Left lung (tissue), 4 donors: ENCODE measurements at regions not wholly inside any gene's neighbourhood (a gene's known extent, or its start where the extent isn't known, plus 50 kb on each side); places are given as distances from the start of the nearest gene placed in this dataset.

Source experiments
- ATAC-seq: fragments of 200-7000 bp; cut with Tn5 transposase; one replicate; pipeline ENCODE4 v1.9.1; 2020; ENCODE audit warnings: moderate library complexity
- DNase-seq, 4 donors: peaks; one replicate each; pipeline ENCODE4 v3.0.0-alpha.2; 2013 to 2020
- H3K27ac ChIP-seq, 2 donors: fragments of 200-600 bp; sonication (generic) in 1 of 2; one replicate each; pipeline versions ENCODE4 v1.5.0 to v1.8.0; 2020 to 2021
- H3K27me3 ChIP-seq, 2 donors: fragments of 200-600 bp; sonication (generic) in 1 of 2; one replicate each; pipeline versions ENCODE4 v1.5.0 to v1.8.0; 2020 to 2021
- H3K36me3 ChIP-seq, 2 donors: fragments of 200-600 bp; sonication (generic) in 1 of 2; one replicate each; pipeline versions ENCODE4 v1.5.0 to v1.8.0; 2020 to 2021
- H3K4me1 ChIP-seq, 2 donors: fragments of 200-600 bp; one replicate each; pipeline ENCODE4 v1.8.0; 2021
- H3K4me3 ChIP-seq, 2 donors: fragments of 200-600 bp; sonication (generic) in 1 of 2; one replicate each; pipeline versions ENCODE4 v1.5.0 to v1.8.0; 2020 to 2021; ENCODE audit warnings: mild to moderate bottlenecking in 1 of 2
- H3K9me3 ChIP-seq, 2 donors: fragments of 200-600 bp; sonication (generic) in 1 of 2; one replicate each; pipeline versions ENCODE4 v1.5.0 to v1.8.0; 2020 to 2021
- intact Hi-C, 2 donors: fragments of 100-400 bp; cut with DNase I; formaldehyde crosslinking; loops; one replicate each; pipeline versions ENCODE4 v1.11.2 to v1.14.2; 2022
- TF ChIP-seq, protein P1 (sequence below), 2 donors: fragments of 200-600 bp; sonication (generic) in 1 of 2; IDR thresholded peaks; one replicate each; pipeline versions ENCODE4 v1.5.0 to v1.8.0; 2021; ENCODE audit warnings: antibody characterized with exemption in 2 of 2
- donor health status: DM: no; HTN: yes; CAD: no.
- donor health status: DM: no; HTN: no; CAD: no.

DNA sequence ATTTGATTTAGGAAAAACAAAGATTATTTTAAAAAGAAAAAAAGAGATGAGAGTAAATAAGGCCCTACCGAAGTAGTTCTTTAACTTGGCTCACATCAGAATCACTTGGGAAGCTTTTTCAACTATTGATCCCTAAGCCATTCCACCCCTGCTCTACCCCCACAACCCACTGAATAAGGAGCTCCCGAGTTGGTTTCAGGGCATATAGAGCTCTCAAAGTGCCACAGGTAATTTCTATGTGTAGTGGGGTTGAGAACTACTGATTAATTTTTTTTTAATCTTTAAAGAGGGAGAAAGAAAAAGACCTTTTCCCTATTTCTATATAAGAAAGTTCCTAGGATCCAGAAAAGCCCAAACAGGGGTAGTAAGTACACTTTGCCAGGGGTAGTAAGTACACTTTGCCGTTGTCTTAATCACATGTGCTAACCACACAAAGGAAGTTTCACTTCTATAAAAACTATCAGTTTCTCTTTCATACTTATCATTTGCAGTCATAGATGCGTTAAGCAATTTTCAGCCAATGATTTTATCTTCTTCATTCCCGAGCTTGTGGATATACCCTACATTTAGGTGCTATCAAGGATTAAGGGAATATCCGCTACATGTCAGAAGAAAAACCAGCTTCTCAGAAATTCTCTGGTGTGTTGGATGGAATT is 108.4 kb upstream of the ZC3H12C start:
- no peaks in the 10 kb centered on the region for H3K9me3 ChIP-seq
- H3K36me3 ChIP-seq = no peaks in the 10 kb centered on the region
- H3K27ac ChIP-seq = no peak overlapping the region
- no peak for DNase-seq
- H3K27me3 ChIP-seq = no peaks in the 10 kb centered on the region
- H3K4me1 ChIP-seq = peaks cover 0 to 7% of the 10 kb centered on the region in 2 donors
- ATAC-seq = peak; percentile 37
- no peak overlapping the region for H3K4me3 ChIP-seq
- intact Hi-C loops = no loop called here
- TF ChIP-seq, protein P1, sequence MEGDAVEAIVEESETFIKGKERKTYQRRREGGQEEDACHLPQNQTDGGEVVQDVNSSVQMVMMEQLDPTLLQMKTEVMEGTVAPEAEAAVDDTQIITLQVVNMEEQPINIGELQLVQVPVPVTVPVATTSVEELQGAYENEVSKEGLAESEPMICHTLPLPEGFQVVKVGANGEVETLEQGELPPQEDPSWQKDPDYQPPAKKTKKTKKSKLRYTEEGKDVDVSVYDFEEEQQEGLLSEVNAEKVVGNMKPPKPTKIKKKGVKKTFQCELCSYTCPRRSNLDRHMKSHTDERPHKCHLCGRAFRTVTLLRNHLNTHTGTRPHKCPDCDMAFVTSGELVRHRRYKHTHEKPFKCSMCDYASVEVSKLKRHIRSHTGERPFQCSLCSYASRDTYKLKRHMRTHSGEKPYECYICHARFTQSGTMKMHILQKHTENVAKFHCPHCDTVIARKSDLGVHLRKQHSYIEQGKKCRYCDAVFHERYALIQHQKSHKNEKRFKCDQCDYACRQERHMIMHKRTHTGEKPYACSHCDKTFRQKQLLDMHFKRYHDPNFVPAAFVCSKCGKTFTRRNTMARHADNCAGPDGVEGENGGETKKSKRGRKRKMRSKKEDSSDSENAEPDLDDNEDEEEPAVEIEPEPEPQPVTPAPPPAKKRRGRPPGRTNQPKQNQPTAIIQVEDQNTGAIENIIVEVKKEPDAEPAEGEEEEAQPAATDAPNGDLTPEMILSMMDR (IDR thresholded peaks at IDR 0.05) = no peak

GRCh38 chr11:109986488-109986887 is 106.7 kb upstream of the ZC3H12C start:
- DNase-seq (no peak), ATAC-seq (no peak)
- no peak overlapping the region for H3K4me3 ChIP-seq
- no peaks in the 10 kb centered on the region for H3K36me3 ChIP-seq
- peaks cover 0 to 7% of the 10 kb centered on the region in 2 donors for H3K4me1 ChIP-seq
- TF ChIP-seq, protein P1 (IDR thresholded peaks at IDR 0.05) = no peak
- no peaks in the 10 kb centered on the region for H3K9me3 ChIP-seq
- H3K27ac ChIP-seq = no peak overlapping the region
- intact Hi-C loops = no loop called here
- no peaks in the 10 kb centered on the region for H3K27me3 ChIP-seq

GRCh38 chr11:109991835-109992234 is 101.4 kb upstream of the ZC3H12C start:
- Histone ChIP-seq H3K4me1 (no peaks in the 10 kb centered on the region), H3K4me3 (no peak overlapping the region), H3K27ac (no peak overlapping the region), H3K36me3 (no peaks in the 10 kb centered on the region), H3K9me3 (no peaks in the 10 kb centered on the region), H3K27me3 (no peaks in the 10 kb centered on the region)
- TF ChIP-seq, protein P1 (IDR thresholded peaks at IDR 0.05) = no peak
- ATAC-seq (no peak), DNase-seq (no peak)
- intact Hi-C loops = no loop called here

- TF ChIP-seq, protein P1 (IDR thresholded peaks at IDR 0.05) = no peak
- H3K4me3 ChIP-seq = no peak overlapping the region
- H3K27ac ChIP-seq = no peak overlapping the region
- DNase-seq (no peak), ATAC-seq (no peak)
- intact Hi-C loops = no loop called here
- H3K36me3 ChIP-seq = no peaks in the 10 kb centered on the region
- H3K4me1 ChIP-seq = no peaks in the 10 kb centered on the region
- H3K9me3 ChIP-seq = no peaks in the 10 kb centered on the region
- H3K27me3 ChIP-seq = no peaks in the 10 kb centered on the region
Measured at GRCh38 chr11:109993786-109994185, 99.4 kb upstream of the ZC3H12C start.

DNA sequence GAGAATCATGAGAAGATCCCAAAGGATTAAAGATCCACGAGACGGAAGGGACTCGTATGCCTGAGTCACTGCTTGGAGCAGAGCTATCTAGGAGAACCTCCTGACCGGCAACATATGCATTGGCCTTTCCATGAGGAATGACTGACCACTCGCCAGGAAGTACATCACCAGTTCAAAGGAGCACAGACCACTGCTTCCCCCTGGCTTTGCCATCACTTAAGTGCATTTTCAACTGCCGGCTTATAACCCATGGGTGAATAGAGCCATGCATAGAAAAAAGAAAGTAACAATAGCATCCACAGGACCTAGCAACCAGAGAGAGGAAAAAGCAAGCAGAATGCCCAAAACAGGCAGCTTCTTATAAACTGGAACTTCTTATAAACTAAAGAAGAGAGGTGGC is 98.3 kb upstream of the ZC3H12C start:
- Histone ChIP-seq H3K36me3 (no peaks in the 10 kb centered on the region), H3K27me3 (no peaks in the 10 kb centered on the region), H3K27ac (no peak overlapping the region), H3K4me3 (no peak overlapping the region), H3K4me1 (no peaks in the 10 kb centered on the region), H3K9me3 (no peaks in the 10 kb centered on the region)
- ATAC-seq (no peak), DNase-seq (no peak)
- TF ChIP-seq, protein P1 (IDR thresholded peaks at IDR 0.05) = no peak
- intact Hi-C loops = no loop called here
